ENCODE measurements at regions not wholly inside any gene's neighbourhood (a gene's known extent, or its start where the extent isn't known, plus 50 kb on each side); places are given as distances from the start of the nearest gene placed in this dataset.

DNA sequence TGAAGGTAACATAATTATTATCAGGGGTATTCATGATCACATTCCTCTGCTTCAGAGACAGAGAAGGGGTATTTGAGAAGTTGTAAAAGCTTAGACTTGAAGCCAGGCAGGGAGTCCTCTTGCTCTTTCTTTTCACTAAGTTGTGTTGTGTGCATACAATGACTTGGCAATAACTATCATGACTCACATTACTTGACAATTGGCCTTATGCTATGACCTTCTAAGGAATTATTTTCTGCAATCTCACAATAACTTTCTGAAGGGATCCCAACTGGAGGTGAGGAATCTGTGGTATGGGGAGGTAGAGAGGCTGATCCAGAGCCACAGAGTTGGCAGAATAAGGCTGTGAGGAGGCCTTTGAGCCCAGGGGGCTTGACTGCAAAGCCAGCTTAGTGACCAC lies 622.3 kb downstream of the MTRR start:
- H2AFZ ChIP-seq (ENCODE audit: low read length): no peak overlapping the region
- CTCF ChIA-PET (ENCODE audit: unreplicated experiment): no interaction called here
- no TSS peak for BruUV-seq (replicated peaks)
- H4K20me1 ChIP-seq (ENCODE audit: insufficient read depth, low read length): no peaks in the 10 kb centered on the region
- no peak overlapping the region for H3K27ac ChIP-seq (ENCODE audit: low read depth, low read length, poor library complexity, severe bottlenecking)
- no peaks in the 10 kb centered on the region for H3K9me2 ChIP-seq (ENCODE audit: insufficient read depth, low read length)
- intact Hi-C loops (cut with micrococcal nuclease; ENCODE audit: unreplicated experiment): no loop called here
- no peaks in the 10 kb centered on the region for H3K36me3 ChIP-seq (ENCODE audit: insufficient read depth, low read length)
- TF ChIP-seq EZH2phosphoT487 (IDR thresholded peaks at IDR 0.05; ENCODE audit: borderline replicate concordance, low read depth, low read length): no peak
- no peak for TF ChIP-seq CTCF (conservative IDR thresholded peaks at IDR 0.05; ENCODE audit: low read length)
- DNase-seq (ENCODE audit: low spot score): no peak
- H3K4me3 ChIP-seq (ENCODE audit: low read depth, low read length, poor library complexity, severe bottlenecking): no peak overlapping the region
- no peak overlapping the region for H3K4me2 ChIP-seq (ENCODE audit: low read length)
- H3K79me2 ChIP-seq (ENCODE audit: insufficient read depth, low read depth, low read length): no peaks in the 10 kb centered on the region
- POLR2A ChIA-PET: no interaction called here
- no peaks in the 10 kb centered on the region for H3K4me1 ChIP-seq (ENCODE audit: insufficient read depth, low read length, poor library complexity, severe bottlenecking)
- H3K9me3 ChIP-seq (ENCODE audit: low read length): peaks cover 6% of the 10 kb centered on the region; the same call in 1 of the 2 replicates

DNA sequence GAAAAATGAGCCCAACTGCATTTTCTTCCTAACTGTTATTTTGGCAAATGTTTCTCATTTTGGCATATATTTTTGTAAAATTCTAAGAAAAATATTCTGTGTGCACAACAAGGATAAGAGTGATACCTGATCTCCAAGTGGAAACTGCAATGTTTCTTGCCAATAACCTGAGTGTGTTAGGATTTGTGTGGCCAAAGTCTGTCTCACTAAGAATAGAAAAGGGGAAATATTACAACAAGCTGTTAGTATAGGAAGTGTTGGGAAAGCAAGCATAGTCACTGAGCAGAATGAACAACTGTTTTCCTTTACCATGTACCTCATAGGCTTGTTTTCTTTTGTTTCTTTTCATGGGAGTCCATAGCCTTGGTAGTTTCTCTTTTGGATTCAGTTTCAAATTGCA lies 624.2 kb downstream of the MTRR start:
- Histone ChIP-seq H3K36me3 (ENCODE audit: insufficient read depth, low read length) (no peaks in the 10 kb centered on the region), H4K20me1 (ENCODE audit: insufficient read depth, low read length) (no peaks in the 10 kb centered on the region), H3K9me2 (ENCODE audit: insufficient read depth, low read length) (no peaks in the 10 kb centered on the region), H2AFZ (ENCODE audit: low read length) (no peak overlapping the region), H3K4me2 (ENCODE audit: low read length) (no peak overlapping the region), H3K27ac (ENCODE audit: low read depth, low read length, poor library complexity, severe bottlenecking) (no peak overlapping the region), H3K4me3 (ENCODE audit: low read depth, low read length, poor library complexity, severe bottlenecking) (no peak overlapping the region), H3K79me2 (ENCODE audit: insufficient read depth, low read depth, low read length) (no peaks in the 10 kb centered on the region), H3K4me1 (ENCODE audit: insufficient read depth, low read length, poor library complexity, severe bottlenecking) (no peaks in the 10 kb centered on the region), H3K9me3 (ENCODE audit: low read length) (peaks cover 6% of the 10 kb centered on the region; the same call in 1 of the 2 replicates)
- intact Hi-C loops (cut with micrococcal nuclease; ENCODE audit: unreplicated experiment): no loop called here
- BruUV-seq (replicated peaks): no TSS peak
- no peak for DNase-seq (ENCODE audit: low spot score)
- POLR2A ChIA-PET: interaction anchor here (0.6 kb wide), 1 partner anchor 705 kb away, joined by 3 read pairs; no protein-coding TSS in a partner anchor
- no peak for TF ChIP-seq EZH2phosphoT487 (IDR thresholded peaks at IDR 0.05; ENCODE audit: borderline replicate concordance, low read depth, low read length)
- TF ChIP-seq CTCF (conservative IDR thresholded peaks at IDR 0.05; ENCODE audit: low read length): no peak
- CTCF ChIA-PET (ENCODE audit: unreplicated experiment): no interaction called here

DNA sequence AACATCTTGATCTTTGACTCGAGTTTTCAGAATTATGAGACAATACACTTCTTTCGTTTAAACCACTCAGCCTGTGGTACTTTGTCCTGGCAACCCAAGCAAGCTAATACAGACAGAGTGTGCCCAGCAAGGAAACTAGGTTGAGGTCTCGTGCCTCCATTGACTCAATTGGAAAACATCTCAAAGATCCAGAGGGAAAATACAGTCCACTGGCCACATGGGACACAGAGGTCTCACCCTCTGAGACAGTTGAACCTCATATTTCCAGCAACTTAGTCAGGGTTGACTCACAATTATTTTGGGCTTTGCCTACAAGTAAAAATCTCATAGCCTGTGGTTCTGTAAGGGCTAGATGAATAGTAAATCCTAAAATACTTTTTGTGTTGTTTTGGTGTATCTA lies 631.5 kb downstream of the MTRR start:
- no peaks in the 10 kb centered on the region for H3K9me2 ChIP-seq (ENCODE audit: insufficient read depth, low read length)
- H3K36me3 ChIP-seq (ENCODE audit: insufficient read depth, low read length): no peaks in the 10 kb centered on the region
- no peaks in the 10 kb centered on the region for H3K9me3 ChIP-seq (ENCODE audit: low read length)
- H4K20me1 ChIP-seq (ENCODE audit: insufficient read depth, low read length): no peaks in the 10 kb centered on the region
- CTCF ChIA-PET (ENCODE audit: unreplicated experiment): no interaction called here
- no peak overlapping the region for H2AFZ ChIP-seq (ENCODE audit: low read length)
- H3K4me3 ChIP-seq (ENCODE audit: low read depth, low read length, poor library complexity, severe bottlenecking): no peak overlapping the region
- POLR2A ChIA-PET: no interaction called here
- DNase-seq (ENCODE audit: low spot score): no peak
- no peaks in the 10 kb centered on the region for H3K79me2 ChIP-seq (ENCODE audit: insufficient read depth, low read depth, low read length)
- TF ChIP-seq EZH2phosphoT487 (IDR thresholded peaks at IDR 0.05; ENCODE audit: borderline replicate concordance, low read depth, low read length): no peak
- intact Hi-C loops (cut with micrococcal nuclease; ENCODE audit: unreplicated experiment): no loop called here
- H3K4me2 ChIP-seq (ENCODE audit: low read length): no peak overlapping the region
- BruUV-seq (replicated peaks): no TSS peak
- no peaks in the 10 kb centered on the region for H3K4me1 ChIP-seq (ENCODE audit: insufficient read depth, low read length, poor library complexity, severe bottlenecking)
- H3K27ac ChIP-seq (ENCODE audit: low read depth, low read length, poor library complexity, severe bottlenecking): no peak overlapping the region
